HG03103 (cell line): ENCODE measurements at regions not wholly inside any gene's neighbourhood (a gene's known extent, or its start where the extent isn't known, plus 50 kb on each side); places are given as distances from the start of the nearest gene placed in this dataset.
"Not testable (repeated sequence)": the region's sequence is repeated elsewhere in the genome, so short reads cannot be mapped to it uniquely, and the experiment has no call there.

Experiments
- ATAC-seq: cut with Tn5 transposase; IDR thresholded peaks from one replicate; pipeline ENCODE4 v1.9.1; 2021; ENCODE audit warnings: low read depth; ENCODE audit not compliant: unreplicated experiment

DNA sequence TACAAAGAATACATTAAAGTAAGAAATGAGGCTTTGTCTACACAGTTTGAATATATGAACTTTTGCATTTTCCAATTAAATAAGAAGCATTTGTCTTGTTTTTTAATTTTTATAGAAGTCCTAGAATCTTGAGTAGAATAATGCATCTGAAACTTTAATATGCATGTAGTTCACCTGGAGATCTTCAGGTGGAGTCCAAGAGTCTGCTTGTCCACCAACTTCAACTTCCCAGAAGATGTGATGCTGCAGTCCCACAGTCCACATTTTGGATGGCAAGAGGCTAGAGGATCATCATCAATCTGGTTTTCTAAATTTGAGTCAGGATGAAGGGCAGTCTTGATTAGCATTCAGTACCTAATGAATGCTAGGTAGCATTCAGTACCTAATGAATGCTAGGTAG is 357.6 kb upstream of the SOX2 start:
- no peak for ATAC-seq

GRCh38 chr3:181344331-181344730 is 354.8 kb upstream of the DNAJC19 start:
- ATAC-seq, result no peak

GRCh38 chr3:181336597-181336996 is 347.1 kb upstream of the DNAJC19 start:
- ATAC-seq, result no peak

DNA sequence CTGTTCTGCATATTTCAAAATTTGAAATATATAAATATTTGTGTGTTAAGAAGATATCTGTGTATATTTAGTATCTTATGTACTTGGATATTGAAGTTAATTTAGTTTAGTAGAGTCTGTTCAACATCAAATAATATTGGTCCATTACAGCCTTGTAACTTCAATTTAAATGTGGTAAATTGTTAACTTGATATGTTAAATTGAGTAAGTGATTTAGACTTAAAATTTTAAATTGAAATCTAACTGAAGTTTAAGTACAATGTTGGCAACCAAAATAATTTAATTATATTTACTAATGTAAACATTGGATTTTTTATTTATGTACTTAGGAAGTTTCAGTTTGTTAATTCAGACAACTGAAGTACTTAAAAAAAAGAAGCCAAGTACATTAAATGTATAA is 343.9 kb upstream of the DNAJC19 start:
- ATAC-seq, result no peak

DNA sequence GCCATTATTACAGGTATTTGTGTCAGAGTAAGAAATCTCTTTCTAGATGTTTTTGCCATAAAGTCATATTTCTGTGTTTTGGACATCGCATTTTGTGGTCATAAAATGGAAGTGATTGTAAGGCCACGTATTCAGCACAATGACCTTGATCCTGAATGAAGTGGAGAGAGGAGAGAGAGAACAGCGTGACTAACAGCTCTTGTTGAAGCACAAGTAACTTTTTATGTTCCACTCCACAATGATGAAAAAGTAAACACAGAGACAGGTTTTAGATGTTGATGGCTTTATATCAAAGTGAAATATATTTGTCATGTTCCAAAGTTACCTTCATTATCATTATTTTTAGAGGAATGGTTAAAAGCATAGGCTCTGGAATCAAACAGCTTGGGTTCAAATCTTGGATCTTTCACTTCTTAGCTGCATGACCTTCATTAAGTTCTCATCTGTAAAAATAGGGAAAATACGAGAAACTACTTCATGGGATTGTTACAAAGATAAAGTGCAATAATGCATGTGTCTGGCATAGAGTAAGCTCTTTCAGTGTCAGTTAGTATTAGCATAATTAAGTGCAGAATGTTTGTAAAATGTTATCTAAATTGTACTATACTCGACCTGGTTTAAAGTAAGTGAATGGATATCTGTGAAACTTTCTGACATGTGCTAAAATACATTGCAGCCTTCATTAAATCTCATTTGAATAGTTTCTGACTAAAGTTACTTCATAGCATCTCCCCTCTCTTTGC is 341.5 kb upstream of the DNAJC19 start:
- no peak for ATAC-seq

- ATAC-seq, result no peak
Measured at GRCh38 chr3:181330257-181330656, 340.7 kb upstream of the DNAJC19 start.

DNA sequence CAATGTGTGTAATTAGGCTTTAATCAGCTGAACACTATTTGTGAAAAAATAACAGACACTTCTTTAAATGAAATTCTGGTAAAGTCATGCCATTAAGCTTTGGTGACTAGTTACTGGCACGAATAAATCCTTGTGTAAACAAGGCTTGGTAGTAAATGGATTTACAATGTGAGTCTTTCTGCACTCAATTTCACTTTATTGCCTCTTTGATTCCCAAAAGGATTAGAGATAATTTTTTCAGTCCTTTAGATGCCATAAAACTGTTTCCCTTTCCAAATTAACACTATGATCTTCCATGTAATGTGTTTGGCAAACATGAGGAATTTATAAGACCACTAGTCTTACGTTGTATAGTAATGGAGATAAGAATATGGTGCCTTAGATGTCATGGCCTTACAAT is 339.5 kb upstream of the DNAJC19 start:
- no peak for ATAC-seq

DNA sequence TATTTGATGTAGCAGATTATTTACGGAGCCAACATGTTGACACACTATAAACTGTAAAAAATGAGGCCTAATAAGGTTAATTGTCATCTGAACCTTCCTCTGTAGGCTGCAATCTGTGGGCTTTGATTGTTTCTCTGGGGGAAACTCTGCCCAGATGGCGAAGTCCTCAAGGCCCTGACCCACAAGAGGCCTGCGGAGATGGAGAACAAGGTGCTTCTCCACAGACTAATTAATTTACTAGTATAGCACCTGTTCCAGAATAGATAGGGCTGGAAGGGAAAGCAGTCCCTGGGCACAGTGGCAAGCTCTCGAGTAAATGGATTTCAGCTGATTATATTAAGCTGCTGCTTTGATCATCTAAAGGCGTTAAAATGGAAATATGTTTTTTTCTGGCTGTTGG is 338.8 kb upstream of the DNAJC19 start:
- ATAC-seq, result no peak

- ATAC-seq, result no peak
Measured at GRCh38 chr3:181327349-181327748, 337.8 kb upstream of the DNAJC19 start.

DNA sequence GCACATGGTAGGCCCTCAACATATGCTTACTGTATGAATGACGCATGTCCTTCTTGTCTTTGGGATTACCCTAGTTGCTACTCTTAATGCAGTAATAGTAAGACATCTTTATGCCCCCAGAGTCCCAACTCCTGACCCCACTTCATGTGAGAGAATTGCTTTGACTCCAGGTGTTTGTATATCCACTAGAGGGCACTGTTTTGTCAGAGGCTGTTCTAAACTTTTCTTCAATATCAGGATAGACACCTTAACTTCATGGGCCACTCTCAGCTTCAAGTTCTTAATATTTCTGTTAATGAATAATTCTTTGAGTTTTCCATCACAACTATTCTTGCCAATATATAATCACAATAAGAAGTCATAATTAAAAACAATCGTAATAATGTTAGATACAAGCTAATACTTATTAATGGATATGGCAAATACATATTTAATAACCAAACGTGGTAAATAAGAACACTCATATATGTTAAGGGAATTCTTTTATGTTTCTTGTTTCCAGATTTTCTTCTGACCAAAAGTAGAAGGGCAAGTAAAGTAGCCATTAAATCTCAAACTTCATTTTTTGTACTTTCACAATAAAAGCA is 337.2 kb upstream of the DNAJC19 start:
- ATAC-seq, result no peak

DNA sequence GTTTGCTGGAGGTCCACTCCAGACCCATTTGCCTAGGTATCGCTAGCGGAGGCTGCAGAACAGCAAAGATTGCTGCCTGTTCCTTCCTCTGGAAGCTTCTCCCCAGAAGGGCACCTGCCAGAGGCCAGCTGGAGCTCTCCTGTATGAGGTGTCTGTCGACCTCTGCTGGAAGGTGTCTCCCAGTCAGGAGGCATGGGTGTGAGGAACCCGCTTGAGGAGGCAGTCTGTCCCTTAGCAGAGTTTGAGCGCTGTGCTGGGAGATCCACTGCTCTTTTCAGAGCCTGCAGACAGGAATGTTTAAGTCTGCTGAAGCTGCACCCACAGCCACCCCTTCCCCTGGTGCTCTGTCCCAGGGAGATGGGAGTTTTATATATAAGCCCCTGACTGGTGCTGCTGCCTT is 335.0 kb upstream of the DNAJC19 start:
- not testable (repeated sequence) for ATAC-seq

DNA sequence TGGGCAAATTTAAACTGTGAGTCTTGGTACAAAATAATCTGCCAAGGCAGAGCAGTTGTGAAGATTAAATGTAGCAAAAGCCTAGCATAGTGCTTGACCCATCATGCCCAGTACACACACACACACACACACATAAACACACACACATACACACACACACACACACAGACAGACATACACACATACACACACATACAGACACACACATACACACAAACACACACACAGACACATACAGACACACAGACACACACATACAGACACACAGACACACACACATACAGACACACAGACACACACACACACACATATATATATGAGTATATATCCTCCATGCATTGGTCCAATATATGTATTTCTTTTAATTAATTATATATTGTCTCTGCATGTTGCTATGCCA is 328.8 kb upstream of the DNAJC19 start:
- no peak for ATAC-seq

GRCh38 chr3:181317508-181317907 is 328.0 kb upstream of the DNAJC19 start:
- ATAC-seq, result no peak

- ATAC-seq, result no peak
Measured at GRCh38 chr3:181316482-181316881, 326.9 kb upstream of the DNAJC19 start.

DNA sequence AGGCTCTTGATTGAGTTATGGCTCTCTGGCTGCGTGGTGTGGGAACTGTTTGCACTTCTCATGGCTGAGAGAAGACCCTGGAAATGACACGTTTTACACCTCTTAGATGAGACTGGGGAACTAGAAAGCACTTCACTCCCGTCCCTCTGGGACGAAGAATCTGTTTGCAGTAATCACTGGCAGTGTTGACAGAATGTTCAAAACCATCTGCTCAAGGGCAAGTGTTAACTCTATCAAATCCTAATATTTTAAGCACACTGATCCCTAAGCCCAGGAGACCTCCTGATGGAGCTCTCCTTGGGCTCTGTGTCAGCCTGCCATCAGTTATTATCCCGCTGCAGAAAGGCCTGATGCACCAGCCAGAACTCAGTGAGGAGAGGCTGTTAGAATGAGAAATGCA is 323.8 kb upstream of the DNAJC19 start:
- no peak for ATAC-seq

GRCh38 chr3:181311186-181311585 is 321.6 kb upstream of the DNAJC19 start:
- ATAC-seq, result no peak

DNA sequence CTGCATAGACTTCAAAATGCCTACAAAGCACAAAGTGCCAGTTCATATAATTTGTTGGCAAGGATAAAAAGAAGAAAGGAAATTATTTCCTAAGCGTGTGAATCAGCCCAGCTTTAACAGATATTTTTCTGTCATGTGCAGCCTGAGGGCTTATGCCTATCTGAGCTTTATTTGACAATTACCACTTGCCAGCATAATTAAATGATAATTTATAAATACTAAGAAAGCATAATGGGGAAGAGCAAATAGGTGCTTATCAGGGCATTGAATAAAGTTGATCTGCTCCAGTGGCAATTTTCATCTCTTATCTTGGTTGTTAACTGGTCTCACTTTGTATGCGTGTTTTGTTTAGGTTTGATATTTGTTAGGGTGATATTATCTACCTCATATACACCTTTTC is 313.4 kb upstream of the DNAJC19 start:
- ATAC-seq, result no peak

GRCh38 chr3:181300033-181300432 is 310.5 kb upstream of the DNAJC19 start:
- ATAC-seq, result no peak

GRCh38 chr3:181298421-181298820 is 308.9 kb upstream of the DNAJC19 start:
- no peak for ATAC-seq

DNA sequence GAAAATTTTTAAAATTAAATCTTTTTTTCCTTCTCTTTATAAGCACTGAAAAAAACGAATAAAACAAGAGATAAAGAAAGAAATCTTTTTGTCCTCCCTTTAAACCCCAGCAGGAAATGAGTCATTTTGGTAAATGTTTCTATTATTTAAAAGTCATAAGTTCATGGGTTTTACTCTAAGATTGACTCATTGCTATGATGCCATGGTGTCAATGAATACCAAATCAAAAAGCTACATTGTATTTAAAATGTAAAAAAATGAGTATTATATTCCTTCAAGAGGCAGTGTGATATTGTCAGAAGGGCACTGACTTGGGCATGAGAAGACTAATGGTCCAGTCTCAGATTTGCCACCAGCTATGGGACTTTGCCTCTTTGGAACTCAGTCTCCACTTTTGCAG is 303.4 kb upstream of the DNAJC19 start:
- peak; percentile 86 for ATAC-seq

DNA sequence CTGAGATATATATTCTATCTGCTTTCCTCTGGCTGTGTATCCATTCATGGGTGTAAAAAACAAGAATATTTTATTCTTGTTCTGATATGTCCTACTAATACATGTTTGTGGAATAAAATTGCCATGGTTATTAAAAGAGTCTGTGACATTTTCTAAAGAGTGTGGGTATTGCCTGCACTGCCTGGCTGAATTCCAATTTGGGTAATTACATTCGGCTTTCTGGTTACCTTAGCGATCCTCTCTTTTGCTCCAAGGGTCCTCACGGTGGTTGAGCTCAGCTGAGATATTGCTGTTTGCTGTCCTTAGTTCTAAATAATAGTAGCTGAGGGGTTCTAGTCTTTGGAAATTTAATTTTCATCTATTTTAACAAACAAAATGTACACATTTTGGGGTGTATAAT is 301.4 kb upstream of the DNAJC19 start:
- ATAC-seq, result no peak

DNA sequence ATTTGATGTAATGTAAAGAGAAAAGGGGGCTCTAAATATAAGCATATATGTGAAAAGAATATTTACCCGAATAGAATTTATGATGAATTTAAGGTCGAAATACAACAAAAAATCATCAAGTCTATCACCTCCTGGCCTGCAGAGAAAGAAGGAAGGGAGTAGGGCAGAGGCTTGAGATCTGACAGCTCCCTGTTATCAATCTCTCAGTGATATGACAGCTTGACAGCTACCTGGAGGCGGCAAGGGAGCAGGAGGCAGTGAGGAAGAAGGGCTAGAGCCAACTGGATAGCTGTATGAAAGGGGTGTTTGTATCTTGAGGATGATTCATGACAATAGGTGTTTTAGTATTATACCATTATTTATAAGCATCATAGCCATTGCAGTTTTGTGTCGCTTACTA is 299.8 kb upstream of the DNAJC19 start:
- no peak for ATAC-seq

GRCh38 chr3:181288145-181288544 is 298.6 kb upstream of the DNAJC19 start:
- no peak for ATAC-seq
